HG03196 (cell line): ENCODE measurements at regions not wholly inside any gene's neighbourhood (a gene's known extent, or its start where the extent isn't known, plus 50 kb on each side); places are given as distances from the start of the nearest gene placed in this dataset.
"Not testable (repeated sequence)": the region's sequence is repeated elsewhere in the genome, so short reads cannot be mapped to it uniquely, and the experiment has no call there.

ENCODE experiments used
- ATAC-seq: cut with Tn5 transposase; IDR thresholded peaks from one replicate; pipeline ENCODE4 v1.9.1; 2021; ENCODE audit not compliant: unreplicated experiment

DNA sequence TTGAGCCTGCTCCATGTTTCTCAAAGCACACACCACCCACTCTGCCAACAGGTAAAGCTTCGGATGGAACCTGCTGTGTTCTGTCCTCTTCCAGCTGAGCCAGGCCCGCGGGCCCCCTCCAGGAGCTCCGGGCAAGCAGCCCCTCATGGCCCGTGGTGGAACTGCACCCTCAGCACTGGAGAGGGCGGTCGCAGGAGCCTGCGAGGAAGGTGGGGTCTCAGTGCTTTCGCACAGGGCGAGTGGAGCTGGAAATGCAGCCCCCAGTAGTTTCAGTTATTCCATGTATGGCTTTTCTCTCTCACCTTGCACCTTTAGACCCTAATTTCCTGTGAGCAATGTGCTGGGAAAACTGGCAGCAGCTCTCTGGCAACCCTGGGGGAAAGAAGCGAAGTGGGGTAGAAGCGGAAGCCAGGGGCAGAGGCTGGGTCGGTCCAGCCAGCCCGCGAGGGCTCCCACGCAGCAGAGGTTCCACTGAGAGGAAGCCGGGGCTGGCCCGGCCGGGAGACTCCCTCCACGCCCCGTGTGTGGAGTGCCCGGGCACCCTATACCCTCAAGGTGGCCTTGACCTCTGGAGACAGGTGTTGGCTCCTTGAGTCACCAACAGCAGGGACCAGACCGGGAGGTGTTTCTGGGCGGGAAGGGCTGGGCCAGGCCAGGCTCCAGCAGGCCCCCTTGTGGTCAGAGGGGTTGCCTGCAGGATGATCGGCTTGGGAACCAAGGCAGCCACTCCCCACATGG lies 119.9 kb upstream of the TMEM45B start:
- ATAC-seq, result peak; percentile 82

DNA sequence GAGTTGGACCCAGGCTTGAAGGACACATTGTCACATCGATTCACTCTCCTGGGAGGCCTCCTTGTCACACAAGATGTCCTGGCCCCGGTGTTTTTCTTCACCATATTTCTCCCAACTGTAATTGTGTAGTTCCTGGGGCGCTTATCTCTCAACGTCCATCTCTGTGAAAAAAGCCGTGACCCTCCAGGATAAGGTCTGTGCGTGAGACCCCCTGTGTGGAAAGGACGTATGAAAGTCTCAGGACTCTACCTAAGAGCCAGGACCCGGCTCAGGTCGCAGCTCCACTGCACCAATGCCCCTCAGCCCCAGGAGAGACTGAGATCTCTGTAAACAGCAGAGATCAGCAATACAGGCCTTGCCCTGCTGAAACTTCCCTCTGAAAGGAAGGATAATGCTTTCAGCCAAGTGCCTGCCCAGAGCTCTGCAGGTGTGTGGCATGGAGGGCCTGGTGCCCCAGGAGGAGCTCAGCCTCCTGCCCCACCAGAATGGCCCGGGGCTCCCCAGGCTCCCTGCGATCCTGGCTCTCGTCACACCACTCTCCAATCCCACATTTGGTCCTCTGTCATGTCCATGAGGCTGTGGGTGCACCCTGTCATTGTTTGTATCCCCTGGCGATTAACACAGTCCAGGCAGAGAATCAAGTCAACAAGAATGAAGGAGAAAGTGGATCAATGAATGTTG lies 119.2 kb upstream of the TMEM45B start:
- ATAC-seq, result no peak

GRCh38 chr11:129698212-129698611 lies 117.4 kb upstream of the TMEM45B start:
- no peak for ATAC-seq

GRCh38 chr11:129699711-129700304 lies 115.8 kb upstream of the TMEM45B start:
- no peak for ATAC-seq

- no peak for ATAC-seq
Observed at GRCh38 chr11:129700701-129701100, 114.9 kb upstream of the TMEM45B start.

DNA sequence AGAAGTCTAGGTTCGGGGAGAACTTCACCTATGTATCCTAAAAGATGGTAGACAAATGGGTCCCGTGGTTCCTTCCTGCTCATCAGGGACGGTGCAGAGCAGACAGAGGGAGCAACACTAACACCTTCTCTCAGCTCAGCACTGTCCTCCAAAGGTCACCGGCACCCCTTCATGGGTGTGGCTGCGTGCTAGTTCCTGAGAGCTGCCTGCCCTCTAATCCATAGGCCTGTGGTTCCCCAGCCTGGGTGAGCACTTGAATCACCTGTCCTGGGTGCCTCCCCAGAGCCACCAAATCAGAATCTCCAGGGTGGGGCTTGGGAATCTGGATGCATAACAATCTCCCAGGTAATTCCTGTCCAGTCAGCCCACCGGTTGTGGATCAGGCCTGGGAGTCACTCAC lies 113.9 kb upstream of the TMEM45B start:
- no peak for ATAC-seq

GRCh38 chr11:129702410-129703398 lies 112.9 kb upstream of the TMEM45B start:
- no peak for ATAC-seq

- ATAC-seq, result no peak
Observed at GRCh38 chr11:129703846-129704245, 111.8 kb upstream of the TMEM45B start.

GRCh38 chr11:129704831-129705230 lies 110.8 kb upstream of the TMEM45B start:
- ATAC-seq, result no peak

- ATAC-seq, result no peak
Observed at GRCh38 chr11:129705341-129705740, 110.3 kb upstream of the TMEM45B start.

GRCh38 chr11:129705933-129706332 lies 109.7 kb upstream of the TMEM45B start:
- ATAC-seq, result no peak

GRCh38 chr11:129709801-129710398 lies 105.7 kb upstream of the TMEM45B start:
- no peak for ATAC-seq

DNA sequence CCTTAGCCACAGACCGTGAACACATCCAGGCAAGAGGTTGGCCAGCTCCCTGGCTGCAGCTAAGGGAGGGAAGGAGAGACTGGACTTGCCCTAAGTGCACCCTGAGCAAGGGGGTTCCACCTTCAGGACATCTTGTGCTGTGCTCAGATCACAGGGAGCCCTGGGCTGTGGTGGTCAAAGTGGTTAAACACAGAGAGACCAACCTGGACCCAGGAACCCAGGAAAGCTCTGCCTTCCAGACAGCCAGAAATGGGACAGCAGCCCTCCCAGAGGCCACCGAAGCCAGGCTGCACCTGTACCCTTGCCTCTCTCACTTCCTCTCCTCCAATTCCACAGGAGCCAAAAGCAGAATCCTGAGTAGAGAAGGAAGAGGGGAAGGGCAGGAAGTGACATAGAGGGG lies 105.2 kb upstream of the TMEM45B start:
- ATAC-seq, result no peak

GRCh38 chr11:129711760-129712159 lies 103.9 kb upstream of the TMEM45B start:
- no peak for ATAC-seq

GRCh38 chr11:129712486-129713240 lies 103.0 kb upstream of the TMEM45B start:
- not testable (repeated sequence) for ATAC-seq

- ATAC-seq, result no peak
Observed at GRCh38 chr11:129719037-129719436, 96.6 kb upstream of the TMEM45B start.

DNA sequence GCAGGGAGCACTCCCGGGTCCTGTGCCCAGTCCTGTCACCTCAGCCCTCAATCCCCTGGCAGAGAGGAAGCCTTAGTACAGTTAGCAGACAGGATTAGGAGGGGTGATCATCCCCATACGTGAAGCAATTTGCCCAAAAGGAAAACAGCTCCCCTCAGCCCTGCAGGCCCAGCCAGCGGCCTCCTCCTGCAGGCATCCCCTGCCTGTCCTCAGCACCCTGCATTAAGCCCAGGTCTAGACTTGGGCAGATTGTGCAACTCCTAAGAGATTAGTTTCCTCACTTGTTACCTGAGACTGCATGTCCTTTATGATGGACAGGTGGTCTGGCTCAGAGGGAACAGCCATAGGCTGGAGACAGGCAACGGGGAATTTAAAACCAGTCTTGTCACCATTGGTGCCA lies 95.5 kb upstream of the TMEM45B start:
- no peak for ATAC-seq

- no peak for ATAC-seq
Observed at GRCh38 chr11:129720994-129721393, 94.7 kb upstream of the TMEM45B start.

DNA sequence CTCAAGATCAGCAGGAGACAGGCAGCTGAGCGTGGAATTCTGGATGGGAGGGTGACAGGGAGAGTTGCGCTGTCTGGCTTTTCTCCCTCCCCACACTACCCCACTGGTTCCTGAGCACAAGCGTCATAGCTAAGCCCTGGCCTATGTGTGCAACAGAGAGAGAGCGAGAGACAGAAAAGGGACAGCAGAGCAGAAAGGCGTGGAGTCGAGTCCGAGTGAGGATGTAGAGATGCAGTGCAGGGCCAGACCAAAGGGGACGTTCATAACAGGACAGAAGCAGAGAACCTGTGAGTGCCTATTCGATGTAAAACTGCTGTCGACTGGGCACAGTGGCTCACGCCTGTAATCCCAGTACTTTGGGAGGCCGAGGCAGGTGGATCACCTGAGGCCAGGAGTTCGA lies 94.0 kb upstream of the TMEM45B start:
- ATAC-seq, result no peak

GRCh38 chr11:129722529-129722928 lies 93.1 kb upstream of the TMEM45B start:
- ATAC-seq, result no peak
